K562 (cell line): ENCODE measurements at regions not wholly inside any gene's neighbourhood (a gene's known extent, or its start where the extent isn't known, plus 50 kb on each side); places are given as distances from the start of the nearest gene placed in this dataset.

Experiments
- ATAC-seq: fragments of 200-7000 bp; cut with Tn5 transposase; 3 replicates; pipeline ENCODE4 v1.9.1; 2020; ENCODE audit warnings: moderate library complexity
- BruUV-seq: library from RNA; stranded (reverse); fragments of 400-500 nt; replicated peaks from 2 replicates; lab custom pipeline; 2021; lab: Mats Ljungman, UMichigan
- CTCF ChIA-PET: fragments of 300-600 bp; formaldehyde crosslinking; extraction: SDS; loops from one replicate; lab custom pipeline; 2021; ENCODE audit warnings: low intra/inter-chr PET ratio; lab: Yijun Ruan, JAX
- POLR2A ChIA-PET: fragments of 300-600, 350-650 bp; sonication (Branson Sonifier 250); formaldehyde crosslinking; extraction: SDS; loops from one replicate; lab custom pipeline; 2021; ENCODE audit warnings: antibody characterized with exemption, inconsistent platforms; lab: Yijun Ruan, JAX
- DNase-seq, 4 experiments: peaks; one replicate each; pipeline versions ENCODE4 v3.0.0 to v3.0.0-alpha.2; 2011 to 2018; ENCODE audit warnings: low spot score in 3 of 4, mixed read lengths in 3 of 4; ENCODE audit errors: extremely low read depth in 1 of 4
- FAIRE-seq: peaks from 2 replicates; lab custom pipeline; 2011; peaks lifted over from hg19 to GRCh38; lab: Jason Lieb, UNC
- H2AFZ ChIP-seq: 2 replicates; pipeline ENCODE4 v1.6.0; 2011; ENCODE audit warnings: low read depth, low read length, control low read depth, inconsistent platforms
- H3K27ac ChIP-seq: fragments of 200-600 bp; 3 replicates; pipeline ENCODE4 v1.8.0; 2011; ENCODE audit warnings: low read depth, mild to moderate bottlenecking, control low read depth, inconsistent platforms, low read length, moderate library complexity, mixed read lengths; ENCODE audit errors: extremely low read depth
- H3K27me3 ChIP-seq, 2 experiments: fragments of 300-600 bp in 1 of 2; 2 replicates in 1 of 2; 3 replicates in 1 of 2; pipeline versions ENCODE4 v1.6.0 to v1.8.0; 2011; ENCODE audit warnings: inconsistent platforms in 2 of 2, low read length in 2 of 2, mild to moderate bottlenecking in 1 of 2, mixed read lengths in 1 of 2, moderate library complexity in 1 of 2; ENCODE audit not compliant: control insufficient read depth in 2 of 2, insufficient read depth in 2 of 2
- H3K36me3 ChIP-seq: fragments of 300-600 bp; 3 replicates; pipeline ENCODE4 v1.8.0; 2011; ENCODE audit warnings: mild to moderate bottlenecking, low read length, inconsistent platforms; ENCODE audit not compliant: control insufficient read depth, insufficient read depth
- H3K4me1 ChIP-seq, 2 experiments: fragments of 200-600 bp in 1 of 2; replicated peaks in 1 of 2; 2 replicates in 1 of 2; 3 replicates in 1 of 2; pipeline versions ENCODE4 v1.5.1 to v1.8.0; 2011; ENCODE audit warnings: inconsistent platforms in 2 of 2, low read length in 2 of 2, mild to moderate bottlenecking in 1 of 2, mixed read lengths in 1 of 2, moderate library complexity in 1 of 2; ENCODE audit not compliant: control insufficient read depth in 2 of 2, insufficient read depth in 2 of 2
- H3K4me2 ChIP-seq: 2 replicates; pipeline ENCODE4 v1.6.1; 2011; ENCODE audit warnings: low read length, control low read depth, inconsistent platforms, mixed read lengths; ENCODE audit not compliant: insufficient read depth
- H3K4me3 ChIP-seq: fragments of 200-600 bp; sonication (generic), shearing (Covaris generic); 2 replicates; pipeline ENCODE4 v1.5.1; 2016; ENCODE audit warnings: control low read depth, inconsistent platforms
- H3K79me2 ChIP-seq: fragments of 200-600 bp; 3 replicates; pipeline ENCODE4 v1.8.0; 2011; ENCODE audit warnings: low read length, inconsistent platforms; ENCODE audit not compliant: control insufficient read depth, insufficient read depth
- H3K9ac ChIP-seq, 2 experiments: 2 replicates each; pipeline versions ENCODE4 v1.6.0 to v1.6.1; 2011; ENCODE audit warnings: low read depth in 2 of 2, low read length in 2 of 2, control low read depth in 1 of 2, inconsistent platforms in 1 of 2, mild to moderate bottlenecking in 1 of 2, mixed read lengths in 1 of 2; ENCODE audit not compliant: insufficient read depth in 1 of 2
- H3K9me1 ChIP-seq: one replicate; pipeline ENCODE4 v1.6.0; 2011; ENCODE audit warnings: inconsistent platforms, mild to moderate bottlenecking, low read length, moderate library complexity; ENCODE audit not compliant: control insufficient read depth, insufficient read depth
- H3K9me3 ChIP-seq: replicated peaks from 2 replicates; pipeline ENCODE4 v1.5.1; 2011; ENCODE audit warnings: low read depth, low read length, inconsistent platforms; ENCODE audit not compliant: control insufficient read depth, insufficient read depth
- H4K20me1 ChIP-seq: replicated peaks from 2 replicates; pipeline ENCODE4 v1.6.1; 2011; ENCODE audit warnings: low read length, inconsistent platforms, mixed read lengths; ENCODE audit not compliant: control insufficient read depth, insufficient read depth
- MAFG ChIP-seq: fragments of 450-650 bp; conservative IDR thresholded peaks from 2 replicates; pipeline ENCODE4 v1.6.1; 2016; ENCODE audit warnings: missing genetic modification characterization, missing compliant biosample characterization
- NR0B1 ChIP-seq: fragments of 450-650 bp; IDR thresholded peaks from one replicate; pipeline ENCODE4 v1.6.1; 2018; ENCODE audit warnings: mild to moderate bottlenecking, moderate library complexity; ENCODE audit not compliant: partially characterized antibody
- ZC3H4 ChIP-seq: sonication (generic); formaldehyde crosslinking; IDR thresholded peaks from 2 replicates; pipeline ENCODE4 v1.9.0; 2021; ENCODE audit warnings: missing genetic modification reagents, borderline replicate concordance
- ZNF280A ChIP-seq: fragments of 450-650 bp; IDR thresholded peaks from 2 replicates; pipeline ENCODE4 v1.6.1; 2018; ENCODE audit warnings: mild to moderate bottlenecking, low read depth; ENCODE audit not compliant: partially characterized antibody
- in situ Hi-C: fragments of 300-500 bp; cut with MboI; formaldehyde crosslinking; loops from 4 replicates; pipeline ENCODE4 v1.15.0; 2018; ENCODE audit warnings: inconsistent platforms, mixed read lengths
- intact Hi-C: fragments of 100-400 bp; cut with micrococcal nuclease; formaldehyde crosslinking; loops from 2 replicates; pipeline ENCODE4 v1.14.2; 2022
- TF ChIP-seq, protein P1 (sequence below): fragments of 450-650 bp; formaldehyde crosslinking; IDR thresholded peaks from 2 replicates; pipeline ENCODE4 v1.4.0; 2020; ENCODE audit warnings: mild to moderate bottlenecking, mixed read lengths

DNA sequence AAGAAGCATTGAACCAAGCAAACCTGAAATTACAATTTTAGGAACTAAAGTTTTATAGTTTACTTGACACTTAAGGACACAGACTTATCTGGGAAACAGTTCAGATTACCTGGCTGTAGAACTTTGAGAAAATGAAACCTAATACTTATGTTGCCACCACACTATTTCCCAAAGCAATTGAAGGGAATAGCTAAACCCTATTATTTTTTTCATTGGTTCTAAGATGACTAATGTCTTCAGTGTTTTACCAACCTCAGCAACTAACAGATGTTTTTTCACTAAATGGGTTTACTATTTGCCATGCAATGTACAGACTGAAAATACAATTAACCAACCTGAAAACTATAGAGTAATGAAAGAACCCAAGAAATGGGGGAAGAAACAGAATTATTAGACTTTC is 689.6 kb downstream of the SORCS1 start:
- Histone ChIP-seq H3K4me2 (no peak overlapping the region), H3K27me3 (no peaks in the 10 kb centered on the region), H2AFZ (no peak overlapping the region), H3K4me1 (no peaks in the 10 kb centered on the region), H3K79me2 (no peaks in the 10 kb centered on the region), H3K36me3 (no peaks in the 10 kb centered on the region)
- POLR2A ChIA-PET: no interaction called here
- intact Hi-C loops: no loop called here
- DNase-seq (no peak), FAIRE-seq (no peak)
- BruUV-seq: no TSS peak
- CTCF ChIA-PET: no interaction called here
- in situ Hi-C loops: no loop called here
- TF ChIP-seq, protein P1, sequence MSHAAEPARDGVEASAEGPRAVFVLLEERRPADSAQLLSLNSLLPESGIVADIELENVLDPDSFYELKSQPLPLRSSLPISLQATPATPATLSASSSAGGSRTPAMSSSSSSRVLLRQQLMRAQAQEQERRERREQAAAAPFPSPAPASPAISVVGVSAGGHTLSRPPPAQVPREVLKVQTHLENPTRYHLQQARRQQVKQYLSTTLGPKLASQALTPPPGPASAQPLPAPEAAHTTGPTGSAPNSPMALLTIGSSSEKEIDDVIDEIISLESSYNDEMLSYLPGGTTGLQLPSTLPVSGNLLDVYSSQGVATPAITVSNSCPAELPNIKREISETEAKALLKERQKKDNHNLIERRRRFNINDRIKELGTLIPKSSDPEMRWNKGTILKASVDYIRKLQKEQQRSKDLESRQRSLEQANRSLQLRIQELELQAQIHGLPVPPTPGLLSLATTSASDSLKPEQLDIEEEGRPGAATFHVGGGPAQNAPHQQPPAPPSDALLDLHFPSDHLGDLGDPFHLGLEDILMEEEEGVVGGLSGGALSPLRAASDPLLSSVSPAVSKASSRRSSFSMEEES (CRISPR knock-in tag): no peak
- TF ChIP-seq ZNF280A (no peak), ZC3H4 (CRISPR knock-in tag) (no peak), NR0B1 (no peak), MAFG (tag) (no peak)
- TF ChIP-seq, all 486 proteins: peak for 0
- Histone ChIP-seq H3K9me3 (no peaks in the 10 kb centered on the region; the same call in 1 of the 2 replicates), H3K4me3 (no peak overlapping the region), H4K20me1 (no peaks in the 10 kb centered on the region), H3K27ac (no peak overlapping the region), H3K9ac (no peak overlapping the region), H3K9me1 (no peaks in the 10 kb centered on the region)
- ATAC-seq: no peak
